ENCODE measurements at regions not wholly inside any gene's neighbourhood (a gene's known extent, or its start where the extent isn't known, plus 50 kb on each side); places are given as distances from the start of the nearest gene placed in this dataset.

DNA sequence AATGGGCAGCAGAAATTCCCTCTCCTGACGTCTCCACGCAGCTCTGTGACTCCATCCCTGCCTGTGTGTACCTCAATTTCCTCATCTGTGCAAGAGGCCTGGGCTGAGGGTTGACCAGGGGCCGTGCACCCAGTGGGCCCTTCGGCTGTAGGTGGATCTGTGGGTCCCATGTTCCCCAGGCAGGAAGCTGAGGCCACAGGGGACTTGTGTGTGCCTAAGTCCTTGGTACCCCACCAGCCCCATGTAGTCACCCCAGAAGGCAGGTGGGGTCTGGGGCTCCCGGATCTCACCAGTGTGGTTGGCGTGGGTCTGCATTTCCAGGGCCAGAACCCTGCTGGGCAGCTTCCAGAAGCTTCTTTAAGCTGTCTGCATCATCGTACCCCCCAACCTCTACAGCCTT is 177.4 kb upstream of the GSE1 start:
- intact Hi-C loops (cut with micrococcal nuclease): no loop called here
- Mint-ChIP-seq H3K36me3 (ENCODE audit: low read depth) (no peaks in the 10 kb centered on the region), H3K4me1 (ENCODE audit: low read depth) (no peaks in the 10 kb centered on the region), H3K27ac (no peak overlapping the region), H3K27me3 (ENCODE audit: insufficient read depth) (peaks cover 2% of the 10 kb centered on the region), H3K4me3 (no peak overlapping the region), H3K9me3 (no peaks in the 10 kb centered on the region)
- no peak for DNase-seq (ENCODE audit: low spot score)

DNA sequence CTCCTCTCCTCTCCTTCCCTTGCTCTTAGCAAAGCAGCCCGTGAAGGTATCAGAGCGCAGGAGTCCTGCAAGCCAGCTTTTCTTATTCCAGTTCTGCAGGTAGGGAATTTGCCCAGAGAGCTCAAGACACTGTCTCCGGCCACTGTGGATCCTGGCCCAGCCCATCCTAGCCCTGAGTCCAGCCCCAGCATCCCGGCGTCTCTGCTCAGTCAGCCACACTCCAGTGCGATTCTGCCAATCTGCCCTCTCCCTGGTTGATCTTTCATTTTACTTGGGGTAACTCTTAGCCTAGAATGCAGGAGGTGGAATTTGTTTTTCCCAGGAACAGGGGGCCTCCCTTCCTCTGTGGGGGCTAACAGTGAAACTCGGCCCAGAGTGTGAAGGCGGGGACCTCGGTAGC is 176.9 kb upstream of the GSE1 start:
- intact Hi-C loops (cut with micrococcal nuclease): no loop called here
- H3K27ac Mint-ChIP-seq: no peak overlapping the region
- no peak overlapping the region for H3K4me3 Mint-ChIP-seq
- no peaks in the 10 kb centered on the region for H3K9me3 Mint-ChIP-seq
- DNase-seq (ENCODE audit: low spot score): no peak
- no peaks in the 10 kb centered on the region for H3K4me1 Mint-ChIP-seq (ENCODE audit: low read depth)
- H3K27me3 Mint-ChIP-seq (ENCODE audit: insufficient read depth): peaks cover 2% of the 10 kb centered on the region
- H3K36me3 Mint-ChIP-seq (ENCODE audit: low read depth): no peaks in the 10 kb centered on the region

DNA sequence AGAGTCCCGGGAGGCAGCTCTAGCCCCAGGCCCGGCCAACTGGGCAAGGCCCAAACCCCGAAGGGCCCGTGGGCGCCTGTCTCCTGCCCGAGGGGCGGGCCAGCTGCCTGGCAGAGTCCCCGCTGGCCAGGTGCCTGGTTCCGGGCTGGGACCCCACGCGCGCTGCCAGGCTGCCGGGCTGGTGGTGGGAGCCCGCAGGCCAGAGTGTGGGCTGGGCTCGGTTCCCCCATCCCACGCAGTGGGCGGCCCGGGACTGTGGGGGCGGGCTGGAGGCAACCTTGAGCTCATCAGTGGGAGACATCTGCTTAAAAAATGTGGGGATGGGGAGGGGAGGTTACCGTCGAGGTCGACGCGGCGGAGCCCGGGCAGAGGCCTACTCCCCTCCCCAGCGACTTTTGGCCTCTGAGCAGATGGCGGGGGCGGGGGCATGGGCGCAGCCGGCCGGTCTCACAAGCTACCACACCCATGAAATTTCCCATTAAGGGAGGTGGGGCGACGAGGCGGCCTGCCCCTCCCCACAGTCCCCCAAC is 176.4 kb upstream of the GSE1 start:
- no peaks in the 10 kb centered on the region for H3K36me3 Mint-ChIP-seq (ENCODE audit: low read depth)
- no peaks in the 10 kb centered on the region for H3K9me3 Mint-ChIP-seq
- H3K4me1 Mint-ChIP-seq (ENCODE audit: low read depth): no peaks in the 10 kb centered on the region
- H3K4me3 Mint-ChIP-seq: no peak overlapping the region
- H3K27me3 Mint-ChIP-seq (ENCODE audit: insufficient read depth): peaks cover 2% of the 10 kb centered on the region
- intact Hi-C loops (cut with micrococcal nuclease): no loop called here
- no peak overlapping the region for H3K27ac Mint-ChIP-seq
- no peak for DNase-seq (ENCODE audit: low spot score)

DNA sequence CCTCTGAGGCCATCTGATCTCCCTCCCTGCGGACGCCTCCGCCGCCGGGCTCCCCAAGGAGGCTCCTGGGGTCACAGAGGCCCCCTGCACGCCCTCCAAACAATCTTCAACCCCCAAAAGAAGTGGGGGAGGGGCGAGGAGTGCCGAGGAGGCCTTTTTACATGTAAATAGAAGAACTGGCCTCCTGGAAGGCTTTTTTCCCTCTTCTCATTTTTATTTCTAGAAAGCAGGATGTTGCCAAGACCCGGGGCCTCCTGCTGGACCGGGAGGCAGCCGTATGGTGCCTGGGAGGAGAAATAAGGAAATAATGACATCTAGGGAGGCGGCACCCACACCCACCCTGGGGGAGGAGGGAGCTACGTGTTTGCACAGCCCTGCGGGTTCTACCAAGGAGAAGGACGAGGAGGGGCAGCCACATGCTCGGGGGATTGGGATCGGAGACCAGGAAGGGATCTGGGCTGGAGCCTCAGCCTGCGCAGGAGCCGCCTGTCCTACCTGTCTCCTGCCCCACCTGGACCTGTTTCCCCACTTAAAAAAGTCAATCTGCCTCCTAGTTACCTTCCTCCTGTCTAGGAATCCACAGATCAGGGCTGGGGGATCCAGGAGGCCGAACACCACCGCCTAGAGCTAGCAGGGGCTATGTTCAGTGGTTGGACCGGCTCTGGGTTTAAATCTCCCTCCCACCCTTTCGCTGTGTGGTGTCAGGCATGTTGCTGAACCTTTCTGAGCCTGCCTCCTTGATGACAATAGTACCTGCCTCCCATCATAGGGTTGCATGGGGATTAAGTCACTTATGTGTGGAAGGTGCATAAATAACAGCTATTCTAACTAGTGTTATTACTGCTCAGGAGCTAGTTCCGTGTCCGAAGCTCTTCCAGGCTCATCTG is 175.7 kb upstream of the GSE1 start:
- Mint-ChIP-seq H3K36me3 (ENCODE audit: low read depth) (no peaks in the 10 kb centered on the region), H3K27ac (no peak overlapping the region), H3K4me3 (no peak overlapping the region), H3K4me1 (ENCODE audit: low read depth) (no peaks in the 10 kb centered on the region), H3K27me3 (ENCODE audit: insufficient read depth) (peaks cover 2% of the 10 kb centered on the region), H3K9me3 (no peaks in the 10 kb centered on the region)
- DNase-seq (ENCODE audit: low spot score): no peak
- intact Hi-C loops (cut with micrococcal nuclease): no loop called here

DNA sequence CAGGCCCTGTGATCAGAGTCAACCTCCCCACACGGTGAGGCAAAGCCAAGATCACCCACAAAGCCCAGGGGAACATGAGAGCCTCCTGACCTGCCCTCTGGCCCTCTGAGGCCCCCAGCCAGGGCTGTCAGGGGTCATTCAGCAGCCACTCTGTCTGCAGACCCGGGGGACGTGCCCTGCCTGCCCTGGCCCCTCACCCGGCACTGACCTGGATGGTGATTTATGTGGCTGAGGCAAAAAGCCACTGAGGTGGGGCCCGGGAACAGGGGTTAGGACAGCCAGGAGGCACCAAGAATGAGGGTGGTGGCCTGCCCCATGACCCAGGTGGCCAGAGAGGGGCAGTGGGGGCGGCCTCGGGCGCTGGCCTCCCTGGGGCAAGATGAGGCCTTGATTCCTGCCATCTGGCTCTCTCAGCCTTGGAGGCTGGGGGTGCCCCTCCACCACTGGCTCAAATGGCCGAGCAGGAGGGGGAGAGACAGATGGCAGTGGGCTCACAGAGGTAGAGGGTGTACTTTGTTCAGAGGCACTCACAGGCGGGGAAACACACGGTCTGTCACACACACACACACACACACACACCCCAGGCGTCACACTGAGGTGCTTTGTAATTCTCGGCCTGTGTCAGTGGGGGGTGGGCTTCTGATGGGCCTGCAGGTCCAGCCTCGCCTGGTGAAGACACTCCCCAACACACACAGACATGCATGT is 174.0 kb upstream of the GSE1 start:
- H3K9me3 Mint-ChIP-seq: no peaks in the 10 kb centered on the region
- peaks cover 2% of the 10 kb centered on the region for H3K27me3 Mint-ChIP-seq (ENCODE audit: insufficient read depth)
- no peaks in the 10 kb centered on the region for H3K4me1 Mint-ChIP-seq (ENCODE audit: low read depth)
- intact Hi-C loops (cut with micrococcal nuclease): no loop called here
- H3K36me3 Mint-ChIP-seq (ENCODE audit: low read depth): no peaks in the 10 kb centered on the region
- no peak for DNase-seq (ENCODE audit: low spot score)
- no peak overlapping the region for H3K27ac Mint-ChIP-seq
- no peak overlapping the region for H3K4me3 Mint-ChIP-seq

DNA sequence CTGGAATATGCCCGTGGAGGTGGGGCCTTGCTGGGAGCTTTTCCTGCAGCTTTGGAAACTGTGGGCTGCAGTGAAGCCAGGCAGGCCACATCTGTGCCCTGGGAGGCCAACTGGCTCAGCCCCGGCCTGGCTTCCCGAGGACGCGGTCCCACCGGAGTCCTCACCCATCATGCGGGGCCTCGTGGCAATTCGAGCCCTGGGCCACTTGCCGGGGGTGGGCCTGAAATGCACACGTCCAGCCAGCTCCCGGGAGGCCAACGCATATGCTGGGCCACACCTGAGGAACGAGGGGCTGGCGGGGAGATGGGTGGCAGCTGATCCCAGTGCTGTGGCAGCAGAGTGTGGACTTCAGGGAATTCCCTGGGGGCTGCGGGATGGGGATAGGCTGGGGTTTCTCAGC is 172.4 kb upstream of the GSE1 start:
- DNase-seq (ENCODE audit: low spot score): no peak
- H3K27me3 Mint-ChIP-seq (ENCODE audit: insufficient read depth): peaks cover 2% of the 10 kb centered on the region
- H3K36me3 Mint-ChIP-seq (ENCODE audit: low read depth): no peaks in the 10 kb centered on the region
- H3K4me3 Mint-ChIP-seq: no peak overlapping the region
- no peaks in the 10 kb centered on the region for H3K4me1 Mint-ChIP-seq (ENCODE audit: low read depth)
- no peak overlapping the region for H3K27ac Mint-ChIP-seq
- intact Hi-C loops (cut with micrococcal nuclease): no loop called here
- H3K9me3 Mint-ChIP-seq: no peaks in the 10 kb centered on the region

DNA sequence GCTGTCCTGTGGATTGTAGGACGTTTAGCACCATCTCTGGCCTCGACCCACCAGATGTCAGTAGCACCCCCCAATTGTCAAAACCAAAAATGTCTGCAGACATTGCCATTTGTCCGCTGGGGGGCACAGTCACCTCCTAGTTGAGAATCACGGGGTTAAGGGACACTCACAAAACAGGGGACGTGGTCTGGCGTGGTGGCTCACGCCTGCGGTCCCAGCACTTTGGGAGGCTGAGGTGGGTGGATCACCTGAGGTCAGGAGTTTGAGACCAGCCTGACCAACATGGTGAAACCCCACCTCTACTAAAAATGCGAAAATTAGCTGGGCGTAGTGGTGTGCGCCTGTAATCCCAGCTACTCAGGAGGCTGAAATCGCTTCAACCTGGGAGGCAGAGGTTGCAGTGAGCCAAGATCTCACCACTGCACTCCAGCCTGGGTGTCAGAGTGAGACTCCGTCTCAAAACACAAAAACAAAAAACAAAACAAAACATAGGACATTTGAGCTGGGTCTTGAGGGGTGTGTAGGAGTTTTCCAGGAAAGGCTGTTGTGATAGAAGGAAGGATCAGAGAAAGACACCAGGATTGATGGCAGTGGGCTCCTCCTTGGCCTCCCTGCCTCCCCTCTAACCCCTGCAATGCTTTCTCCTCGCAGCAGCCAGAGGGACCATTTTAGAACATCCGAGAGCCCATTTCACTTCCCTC is 171.8 kb upstream of the GSE1 start:
- Mint-ChIP-seq H3K27me3 (ENCODE audit: insufficient read depth) (peaks cover 2% of the 10 kb centered on the region), H3K9me3 (no peaks in the 10 kb centered on the region), H3K27ac (no peak overlapping the region), H3K36me3 (ENCODE audit: low read depth) (no peaks in the 10 kb centered on the region), H3K4me3 (no peak overlapping the region), H3K4me1 (ENCODE audit: low read depth) (no peaks in the 10 kb centered on the region)
- no peak for DNase-seq (ENCODE audit: low spot score)
- intact Hi-C loops (cut with micrococcal nuclease): no loop called here

DNA sequence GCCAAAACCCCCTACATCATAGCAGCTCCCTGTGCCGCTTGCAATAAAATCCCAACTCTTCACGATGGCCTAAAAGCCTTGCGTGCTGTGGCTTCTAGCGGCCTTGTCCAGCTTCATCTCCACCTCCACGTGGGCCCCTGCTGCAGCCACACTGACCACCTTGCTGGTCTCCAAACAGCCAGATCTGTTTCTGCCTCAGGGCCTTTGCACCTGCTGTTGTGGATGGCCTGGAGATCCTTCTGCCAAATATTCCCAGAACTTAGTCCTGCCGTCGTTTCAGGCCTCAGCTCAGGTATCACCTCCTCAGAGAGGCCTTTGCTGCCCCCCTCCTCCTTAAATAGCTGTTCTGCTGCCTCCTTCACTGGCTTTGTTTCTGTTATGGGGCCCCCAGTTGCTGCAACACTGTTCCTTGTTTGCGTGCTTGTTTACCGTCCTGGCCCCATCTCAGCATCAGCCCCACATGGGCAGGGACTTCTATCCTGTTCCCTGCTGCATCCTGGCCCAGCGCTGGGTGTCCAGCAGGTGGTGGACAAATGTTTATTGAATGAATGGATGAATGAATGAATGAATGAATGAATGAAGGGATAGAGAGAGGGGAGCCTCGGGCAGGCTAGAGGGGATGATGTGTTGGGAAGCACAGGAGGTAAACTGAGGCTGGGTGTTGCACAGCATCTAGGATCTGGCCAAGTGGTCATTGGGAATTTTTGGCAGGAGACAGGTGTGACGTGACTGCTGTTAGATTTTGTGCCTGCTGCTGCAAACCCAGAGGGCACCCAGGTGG is 171.0 kb upstream of the GSE1 start:
- Mint-ChIP-seq H3K36me3 (ENCODE audit: low read depth) (no peaks in the 10 kb centered on the region), H3K27me3 (ENCODE audit: insufficient read depth) (peaks cover 2% of the 10 kb centered on the region), H3K27ac (no peak overlapping the region), H3K9me3 (no peaks in the 10 kb centered on the region), H3K4me3 (no peak overlapping the region), H3K4me1 (ENCODE audit: low read depth) (no peaks in the 10 kb centered on the region)
- no peak for DNase-seq (ENCODE audit: low spot score)
- intact Hi-C loops (cut with micrococcal nuclease): no loop called here

DNA sequence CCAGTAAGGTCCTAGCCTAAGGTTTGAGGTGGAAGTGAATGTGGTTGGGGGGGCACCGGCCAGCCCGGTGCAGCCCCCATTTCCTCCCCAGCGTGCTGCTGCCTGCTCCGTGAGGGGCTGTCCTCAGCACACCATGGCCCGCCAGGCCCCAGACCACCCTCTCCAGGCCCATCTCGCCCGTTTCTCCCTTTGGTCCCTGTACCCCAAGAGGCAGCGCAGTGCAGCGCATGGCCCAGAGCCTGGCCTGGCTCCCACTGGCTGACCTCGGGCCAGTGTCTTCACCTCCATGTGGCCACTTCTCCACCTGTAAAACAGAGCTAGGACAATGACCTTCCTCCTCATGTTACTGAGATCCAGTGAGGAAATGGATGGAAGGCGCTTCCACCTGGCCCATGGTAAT is 170.0 kb upstream of the GSE1 start:
- Mint-ChIP-seq H3K36me3 (ENCODE audit: low read depth) (no peaks in the 10 kb centered on the region), H3K9me3 (no peaks in the 10 kb centered on the region), H3K27me3 (ENCODE audit: insufficient read depth) (peaks cover 1% of the 10 kb centered on the region), H3K4me3 (no peak overlapping the region), H3K27ac (no peak overlapping the region), H3K4me1 (ENCODE audit: low read depth) (no peaks in the 10 kb centered on the region)
- intact Hi-C loops (cut with micrococcal nuclease): no loop called here
- DNase-seq (ENCODE audit: low spot score): no peak

DNA sequence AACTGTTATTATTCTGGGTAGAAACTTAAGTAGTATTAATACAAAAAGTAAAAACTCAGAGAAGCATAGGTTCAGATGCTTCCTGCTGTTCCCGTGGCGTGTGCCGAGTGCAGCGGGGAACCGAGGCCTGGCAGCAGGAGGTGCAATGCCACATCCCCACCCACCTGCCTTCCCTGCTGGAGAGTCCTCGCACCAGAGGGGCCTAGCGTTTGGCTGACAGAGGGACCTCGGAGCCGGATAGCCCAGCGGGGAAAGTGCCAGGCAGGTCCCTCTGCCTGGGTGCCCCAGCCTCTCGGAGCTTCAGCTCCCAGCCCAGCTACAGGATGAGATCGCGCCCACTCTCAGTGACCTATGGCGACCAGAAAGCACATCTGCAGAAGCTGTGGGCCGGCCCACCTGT is 169.6 kb upstream of the GSE1 start:
- Mint-ChIP-seq H3K36me3 (ENCODE audit: low read depth) (no peaks in the 10 kb centered on the region), H3K4me3 (no peak overlapping the region), H3K4me1 (ENCODE audit: low read depth) (no peaks in the 10 kb centered on the region), H3K27ac (no peak overlapping the region), H3K9me3 (no peaks in the 10 kb centered on the region), H3K27me3 (ENCODE audit: insufficient read depth) (peaks cover 1% of the 10 kb centered on the region)
- no peak for DNase-seq (ENCODE audit: low spot score)
- intact Hi-C loops (cut with micrococcal nuclease): no loop called here

DNA sequence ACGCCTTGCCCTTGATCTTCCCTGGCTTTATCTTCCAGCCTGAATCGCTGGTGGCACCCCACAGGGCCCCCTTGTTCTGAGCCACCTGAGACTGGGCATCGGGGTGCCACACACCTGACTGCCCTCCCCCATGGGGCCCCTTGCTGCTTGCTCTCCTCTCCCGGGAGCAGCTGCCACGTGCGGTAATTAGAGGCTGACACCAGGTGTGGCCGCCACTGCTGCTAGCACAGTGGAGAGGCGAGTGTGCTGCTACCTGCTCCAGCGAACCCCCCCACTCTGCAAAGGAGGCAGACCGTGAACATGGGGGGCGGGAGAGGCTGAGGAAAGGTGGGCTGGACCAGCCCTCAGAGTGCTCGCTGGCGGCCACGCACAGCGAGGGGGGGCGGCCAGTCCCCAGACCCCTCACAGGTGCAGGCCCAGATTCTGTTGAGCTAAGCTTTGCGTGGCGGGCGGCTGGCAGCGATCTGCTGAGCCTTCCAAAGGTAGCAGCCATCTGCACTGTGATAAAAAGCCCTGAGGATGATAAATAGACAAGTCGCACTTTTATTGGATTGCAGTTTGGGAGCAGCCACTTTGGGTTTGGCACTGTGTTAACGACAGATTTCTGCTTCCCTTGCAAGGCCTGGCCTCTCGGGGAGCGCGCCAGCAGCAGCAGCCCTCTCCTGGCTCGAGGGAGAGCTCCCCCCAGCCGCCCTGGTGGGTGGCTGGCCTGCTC is 167.9 kb upstream of the GSE1 start:
- Mint-ChIP-seq H3K36me3 (ENCODE audit: low read depth) (no peaks in the 10 kb centered on the region), H3K4me1 (ENCODE audit: low read depth) (no peaks in the 10 kb centered on the region), H3K9me3 (no peaks in the 10 kb centered on the region), H3K27me3 (ENCODE audit: insufficient read depth) (peaks cover 1% of the 10 kb centered on the region), H3K4me3 (no peak overlapping the region), H3K27ac (no peak overlapping the region)
- intact Hi-C loops (cut with micrococcal nuclease): no loop called here
- no peak for DNase-seq (ENCODE audit: low spot score)

DNA sequence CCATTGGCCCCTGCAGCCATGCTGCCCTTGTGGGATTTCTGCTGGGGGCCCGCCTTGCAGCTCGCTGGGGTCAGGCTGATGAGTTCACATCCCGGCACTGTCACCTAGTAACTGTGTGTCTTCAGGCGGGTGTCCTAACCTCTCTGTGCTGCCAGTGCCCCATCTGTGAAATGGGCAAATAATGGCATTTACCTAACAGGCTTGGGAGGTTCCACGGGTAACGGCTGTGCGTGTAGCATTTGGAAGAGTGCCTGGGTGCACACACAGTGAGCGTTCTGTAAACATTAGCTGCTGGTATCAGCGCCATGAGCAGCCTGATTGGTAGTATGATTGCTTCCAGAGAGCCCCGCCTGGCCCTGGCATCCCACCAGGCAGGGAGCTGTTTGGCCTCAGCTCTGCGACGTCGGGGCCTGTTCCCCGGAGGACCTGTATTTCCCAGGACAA is 167.3 kb upstream of the GSE1 start:
- H3K4me3 Mint-ChIP-seq: no peak overlapping the region
- no peak for DNase-seq (ENCODE audit: low spot score)
- intact Hi-C loops (cut with micrococcal nuclease): no loop called here
- no peaks in the 10 kb centered on the region for H3K4me1 Mint-ChIP-seq (ENCODE audit: low read depth)
- peaks cover 1% of the 10 kb centered on the region for H3K27me3 Mint-ChIP-seq (ENCODE audit: insufficient read depth)
- H3K9me3 Mint-ChIP-seq: no peaks in the 10 kb centered on the region
- no peak overlapping the region for H3K27ac Mint-ChIP-seq
- no peaks in the 10 kb centered on the region for H3K36me3 Mint-ChIP-seq (ENCODE audit: low read depth)

All from activated T-helper 1 cell treated with anti-CD3 and anti-CD28 coated beads, Interleukin-12 subunit alpha, Interleukin-12 subunit beta, Interleukin-2, Interleukin-4 antibody, amounts not matched to agents 30 ng/mL and 10 ng/mL and 1 ng/mL, durations not matched to agents 14 hours and 24 hours and 36 hours (primary cell).